ENCODE measurements at regions not wholly inside any gene's neighbourhood (a gene's known extent, or its start where the extent isn't known, plus 50 kb on each side); places are given as distances from the start of the nearest gene placed in this dataset.

- H3K27me3 Mint-ChIP-seq (ENCODE audit: low read depth): no peaks in the 10 kb centered on the region
- DNase-seq (ENCODE audit: low read depth, low spot score): no peak
- no peaks in the 10 kb centered on the region for H3K9me3 Mint-ChIP-seq
- H3K4me1 Mint-ChIP-seq: peaks cover 12% of the 10 kb centered on the region
- TF ChIP-seq CTCF (conservative IDR thresholded peaks at IDR 0.05): no peak
- no peak overlapping the region for H3K27ac Mint-ChIP-seq (ENCODE audit: unreplicated experiment)
- no peaks in the 10 kb centered on the region for H3K36me3 Mint-ChIP-seq (ENCODE audit: low read depth)
- H3K4me3 Mint-ChIP-seq: no peak overlapping the region
Observed at GRCh38 chr6:140076105-140076504, 701.7 kb upstream of the CITED2 start.

GRCh38 chr6:140073456-140073855, 699.0 kb upstream of the CITED2 start:
- H3K27me3 Mint-ChIP-seq (ENCODE audit: low read depth): no peaks in the 10 kb centered on the region
- no peak for DNase-seq (ENCODE audit: low read depth, low spot score)
- no peaks in the 10 kb centered on the region for H3K9me3 Mint-ChIP-seq
- no peak overlapping the region for H3K27ac Mint-ChIP-seq (ENCODE audit: unreplicated experiment)
- H3K36me3 Mint-ChIP-seq (ENCODE audit: low read depth): no peaks in the 10 kb centered on the region
- no peak for TF ChIP-seq CTCF (conservative IDR thresholded peaks at IDR 0.05)
- no peak overlapping the region for H3K4me3 Mint-ChIP-seq
- H3K4me1 Mint-ChIP-seq: peaks cover 12% of the 10 kb centered on the region

- H3K4me3 Mint-ChIP-seq: no peak overlapping the region
- H3K9me3 Mint-ChIP-seq: no peaks in the 10 kb centered on the region
- H3K4me1 Mint-ChIP-seq: peaks cover 4% of the 10 kb centered on the region
- no peaks in the 10 kb centered on the region for H3K36me3 Mint-ChIP-seq (ENCODE audit: low read depth)
- TF ChIP-seq CTCF (conservative IDR thresholded peaks at IDR 0.05): no peak
- H3K27ac Mint-ChIP-seq (ENCODE audit: unreplicated experiment): no peak overlapping the region
- DNase-seq (ENCODE audit: low read depth, low spot score): no peak
- H3K27me3 Mint-ChIP-seq (ENCODE audit: low read depth): no peaks in the 10 kb centered on the region
Observed at GRCh38 chr6:140071601-140072062, 697.2 kb upstream of the CITED2 start.

GRCh38 chr6:140070846-140071473, 696.5 kb upstream of the CITED2 start:
- Mint-ChIP-seq H3K9me3 (no peaks in the 10 kb centered on the region), H3K4me1 (peaks cover 4% of the 10 kb centered on the region), H3K27me3 (ENCODE audit: low read depth) (no peaks in the 10 kb centered on the region), H3K4me3 (no peak overlapping the region), H3K36me3 (ENCODE audit: low read depth) (no peaks in the 10 kb centered on the region), H3K27ac (ENCODE audit: unreplicated experiment) (no peak overlapping the region)
- TF ChIP-seq CTCF (conservative IDR thresholded peaks at IDR 0.05): no peak
- DNase-seq (ENCODE audit: low read depth, low spot score): no peak

GRCh38 chr6:140069576-140069975, 695.1 kb upstream of the CITED2 start:
- H3K27me3 Mint-ChIP-seq (ENCODE audit: low read depth): no peaks in the 10 kb centered on the region
- no peaks in the 10 kb centered on the region for H3K9me3 Mint-ChIP-seq
- no peak for DNase-seq (ENCODE audit: low read depth, low spot score)
- H3K4me1 Mint-ChIP-seq: peaks cover 4% of the 10 kb centered on the region
- H3K27ac Mint-ChIP-seq (ENCODE audit: unreplicated experiment): no peak overlapping the region
- no peaks in the 10 kb centered on the region for H3K36me3 Mint-ChIP-seq (ENCODE audit: low read depth)
- no peak overlapping the region for H3K4me3 Mint-ChIP-seq
- TF ChIP-seq CTCF (conservative IDR thresholded peaks at IDR 0.05): no peak

All from neural crest cell (in vitro differentiated cells).